Mesenchymal stem cell (in vitro differentiated cells and primary cell): ENCODE measurements at regions not wholly inside any gene's neighbourhood (a gene's known extent, or its start where the extent isn't known, plus 50 kb on each side); places are given as distances from the start of the nearest gene placed in this dataset.

Experiments
- DNase-seq: peaks from one replicate; pipeline ENCODE4 v3.0.0-alpha.2; 2013
- H2AFZ ChIP-seq: one replicate; pipeline ENCODE4 v1.6.1; 2013; ENCODE audit warnings: low read depth, mild to moderate bottlenecking, control low read depth, inconsistent platforms, low read length, moderate library complexity
- H2AK5ac ChIP-seq: 2 replicates; pipeline ENCODE4 v1.6.1; 2013; ENCODE audit warnings: low read length, moderate library complexity, mild to moderate bottlenecking, inconsistent platforms; ENCODE audit not compliant: severe bottlenecking
- H2BK120ac ChIP-seq: one replicate; pipeline ENCODE4 v1.6.1; 2013; ENCODE audit warnings: low read depth, mild to moderate bottlenecking, inconsistent platforms, low read length, moderate library complexity
- H2BK12ac ChIP-seq, 2 experiments: one replicate each; pipeline ENCODE4 v1.6.1; 2013; ENCODE audit warnings: inconsistent platforms in 2 of 2, low read length in 2 of 2, mild to moderate bottlenecking in 2 of 2, moderate library complexity in 2 of 2, control low read depth in 1 of 2
- H2BK15ac ChIP-seq: one replicate; pipeline ENCODE4 v1.6.1; 2013; ENCODE audit warnings: mild to moderate bottlenecking, low read depth, inconsistent platforms; ENCODE audit not compliant: poor library complexity, severe bottlenecking
- H2BK5ac ChIP-seq: 2 replicates; pipeline ENCODE4 v1.6.1; 2013; ENCODE audit warnings: low read depth, mild to moderate bottlenecking, low read length, control low read depth, inconsistent platforms; ENCODE audit not compliant: poor library complexity, severe bottlenecking
- H3K14ac ChIP-seq, 2 experiments: one replicate each; pipeline ENCODE4 v1.6.1; 2013; ENCODE audit warnings: inconsistent platforms in 2 of 2, low read length in 2 of 2, control low read depth in 1 of 2, mild to moderate bottlenecking in 1 of 2, moderate library complexity in 1 of 2
- H3K18ac ChIP-seq, 2 experiments: one replicate each; pipeline ENCODE4 v1.6.1; 2013; ENCODE audit warnings: inconsistent platforms in 2 of 2, low read length in 2 of 2, control low read depth in 1 of 2, low read depth in 1 of 2, mild to moderate bottlenecking in 1 of 2
- H3K23ac ChIP-seq, 2 experiments: one replicate each; pipeline ENCODE4 v1.6.1; 2013; ENCODE audit warnings: inconsistent platforms in 2 of 2, low read length in 2 of 2, mild to moderate bottlenecking in 2 of 2, moderate library complexity in 2 of 2, control low read depth in 1 of 2
- H3K27ac ChIP-seq: 2 replicates; pipeline ENCODE4 v1.5.1; 2013; ENCODE audit warnings: mild to moderate bottlenecking, moderate library complexity, low read length, control low read depth, inconsistent platforms; ENCODE audit not compliant: poor library complexity, severe bottlenecking
- H3K27me3 ChIP-seq, 2 experiments: 2 replicates each; pipeline versions ENCODE4 v1.6.1 to v1.7.0; 2013; ENCODE audit warnings: low read length in 2 of 2, mild to moderate bottlenecking in 2 of 2, moderate library complexity in 2 of 2, control low read depth in 1 of 2, inconsistent platforms in 1 of 2; ENCODE audit not compliant: control insufficient read depth in 1 of 2, insufficient read depth in 1 of 2
- H3K36me3 ChIP-seq, 2 experiments: 2 replicates each; pipeline versions ENCODE4 v1.6.1 to v1.7.0; 2013; ENCODE audit warnings: low read length in 2 of 2, control low read depth in 1 of 2, inconsistent platforms in 1 of 2, low read depth in 1 of 2, mild to moderate bottlenecking in 1 of 2; ENCODE audit not compliant: insufficient read depth in 2 of 2, control insufficient read depth in 1 of 2
- H3K4ac ChIP-seq, 2 experiments: one replicate each; pipeline ENCODE4 v1.6.1; 2013; ENCODE audit warnings: inconsistent platforms in 2 of 2, low read length in 2 of 2, mild to moderate bottlenecking in 2 of 2, moderate library complexity in 2 of 2, control low read depth in 1 of 2, low read depth in 1 of 2
- H3K4me1 ChIP-seq: 2 replicates; pipeline ENCODE4 v1.6.1; 2013; ENCODE audit warnings: low read depth, low read length, control low read depth; ENCODE audit not compliant: control insufficient read depth, insufficient read depth
- H3K4me2 ChIP-seq: 2 replicates; pipeline ENCODE4 v1.6.1; 2013; ENCODE audit warnings: low read length, mild to moderate bottlenecking, inconsistent platforms; ENCODE audit not compliant: poor library complexity, severe bottlenecking
- H3K4me3 ChIP-seq, 2 experiments: 2 replicates each; pipeline versions ENCODE4 v1.5.1 to v1.7.0; 2013; ENCODE audit warnings: low read length in 2 of 2, mild to moderate bottlenecking in 2 of 2, control low read depth in 1 of 2, low read depth in 1 of 2; ENCODE audit not compliant: insufficient read depth in 1 of 2
- H3K79me1 ChIP-seq: replicated peaks from 2 replicates; pipeline ENCODE4 v1.6.1; 2013; ENCODE audit warnings: mild to moderate bottlenecking, control low read depth, low read length, inconsistent platforms; ENCODE audit not compliant: poor library complexity, severe bottlenecking
- H3K9ac ChIP-seq: 2 replicates; pipeline ENCODE4 v1.7.0; 2013; ENCODE audit warnings: mild to moderate bottlenecking, low read length, moderate library complexity
- H3K9me3 ChIP-seq: 2 replicates; pipeline ENCODE4 v1.7.0; 2013; ENCODE audit warnings: mild to moderate bottlenecking, low read length; ENCODE audit not compliant: control insufficient read depth
- H4K8ac ChIP-seq: one replicate; pipeline ENCODE4 v1.6.1; 2013; ENCODE audit warnings: inconsistent platforms, mild to moderate bottlenecking, low read length, moderate library complexity
- H4K91ac ChIP-seq: one replicate; pipeline ENCODE4 v1.6.1; 2013; ENCODE audit warnings: mild to moderate bottlenecking, low read length, inconsistent platforms
- WGBS: methylation state at CpG from one replicate; pipeline ENCODE4 v1.1.7; 2013; ENCODE audit warnings: mixed read lengths; 5-methylcytosine and 5-hydroxymethylcytosine counted together

DNA sequence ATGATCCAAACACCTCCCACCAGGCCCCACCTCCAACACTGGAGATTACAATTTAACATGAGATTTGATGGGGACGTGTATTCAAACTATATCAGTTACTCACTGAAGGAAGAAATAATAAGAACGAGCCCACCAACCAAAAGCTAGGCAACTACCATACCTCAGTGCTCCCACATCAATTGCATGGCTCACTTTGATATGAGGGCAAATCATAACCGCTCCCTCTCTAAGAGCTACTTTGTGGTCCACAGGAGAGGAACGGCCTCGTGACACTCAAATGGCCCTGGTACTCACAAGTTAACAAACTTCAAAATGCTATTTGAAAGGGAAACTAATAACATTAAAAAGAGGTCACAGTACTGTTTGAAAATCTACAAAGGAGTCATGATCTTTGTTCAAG lies 170.7 kb upstream of the SLC7A11 start:
- Histone ChIP-seq H3K4me2 (no peak overlapping the region), H3K27me3 (no peaks in the 10 kb centered on the region), H3K9ac (no peak overlapping the region), H3K23ac (no peak overlapping the region), H2BK5ac (no peak overlapping the region), H3K36me3 (no peaks in the 10 kb centered on the region), H3K4me3 (no peak overlapping the region), H2AFZ (no peak overlapping the region), H2BK120ac (no peak overlapping the region), H2BK15ac (no peak overlapping the region), H2AK5ac (no peak overlapping the region), H3K14ac (no peak overlapping the region), H3K4ac (no peak overlapping the region), H4K91ac (no peak overlapping the region), H3K79me1 (no peaks in the 10 kb centered on the region), H3K9me3 (no peaks in the 10 kb centered on the region), H3K4me1 (no peaks in the 10 kb centered on the region), H3K27ac (no peak overlapping the region), H2BK12ac (no peak overlapping the region), H3K18ac (no peak overlapping the region), H4K8ac (no peak overlapping the region)
- 100% methylated on average over 3 of the region's 5 CpGs for WGBS
- no peak for DNase-seq

DNA sequence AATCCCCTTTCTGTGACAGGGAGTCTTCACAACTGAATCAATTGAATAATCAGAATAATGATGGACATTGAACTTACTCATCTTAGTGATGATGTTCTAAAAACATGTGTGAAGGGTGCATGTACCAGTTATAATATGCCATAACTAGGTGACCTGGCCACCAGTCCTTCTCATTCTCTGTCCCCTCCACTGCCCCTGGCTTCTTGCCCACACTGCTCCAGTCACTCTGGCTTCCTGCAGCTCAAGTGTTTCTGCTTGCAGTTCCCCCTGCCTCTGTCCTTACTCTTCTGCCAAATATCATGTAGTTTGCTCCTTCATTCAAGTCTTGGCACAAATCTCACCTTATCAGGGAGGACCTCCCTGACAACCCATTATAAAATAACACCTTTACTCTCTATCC lies 168.1 kb upstream of the SLC7A11 start:
- Histone ChIP-seq H3K9ac (no peak overlapping the region), H2BK5ac (no peak overlapping the region), H3K79me1 (no peaks in the 10 kb centered on the region), H2BK15ac (no peak overlapping the region), H3K14ac (no peak overlapping the region), H3K4me1 (peaks cover 3% of the 10 kb centered on the region), H2AFZ (no peak overlapping the region), H3K18ac (no peak overlapping the region), H3K4ac (no peak overlapping the region), H3K23ac (no peak overlapping the region), H4K91ac (no peak overlapping the region), H3K27me3 (no peaks in the 10 kb centered on the region), H3K27ac (no peak overlapping the region), H3K36me3 (no peaks in the 10 kb centered on the region), H4K8ac (no peak overlapping the region), H3K4me3 (no peak overlapping the region), H2AK5ac (no peak overlapping the region), H3K4me2 (no peak overlapping the region), H2BK120ac (no peak overlapping the region), H3K9me3 (no peaks in the 10 kb centered on the region), H2BK12ac (no peak overlapping the region)
- no peak for DNase-seq

DNA sequence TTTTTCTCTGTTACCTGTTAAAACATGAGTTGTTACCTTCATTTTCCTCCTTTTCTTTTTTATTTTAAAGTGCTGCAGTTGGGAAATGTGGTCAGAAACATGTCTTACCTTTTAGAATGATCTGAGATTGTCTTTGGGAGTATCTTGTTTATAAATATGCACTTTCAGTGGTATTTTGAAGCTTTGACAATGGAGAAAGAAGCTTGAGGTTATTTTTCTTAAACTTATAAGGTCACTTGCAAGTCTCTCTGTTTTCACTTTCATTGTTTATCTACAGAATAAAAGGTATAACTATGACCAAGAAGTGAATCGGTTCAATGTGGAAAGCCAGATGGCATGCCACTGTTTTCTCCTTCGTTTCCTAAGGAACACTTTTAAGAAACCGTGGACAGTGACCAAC lies 167.5 kb upstream of the SLC7A11 start:
- Histone ChIP-seq H3K27me3 (no peaks in the 10 kb centered on the region), H3K79me1 (no peaks in the 10 kb centered on the region), H3K9ac (no peak overlapping the region), H4K8ac (no peak overlapping the region), H2BK15ac (no peak overlapping the region), H3K4me3 (no peak overlapping the region), H3K27ac (no peak overlapping the region), H2BK12ac (no peak overlapping the region), H3K14ac (no peak overlapping the region), H3K4ac (no peak overlapping the region), H3K4me1 (peaks cover 5% of the 10 kb centered on the region), H3K18ac (no peak overlapping the region), H2AK5ac (no peak overlapping the region), H2BK120ac (no peak overlapping the region), H3K4me2 (no peak overlapping the region), H4K91ac (no peak overlapping the region), H3K23ac (no peak overlapping the region), H2BK5ac (no peak overlapping the region), H3K36me3 (no peaks in the 10 kb centered on the region), H2AFZ (no peak overlapping the region), H3K9me3 (no peaks in the 10 kb centered on the region)
- WGBS, result 96% methylated on average over 3 of the region's 3 CpGs
- no peak for DNase-seq

DNA sequence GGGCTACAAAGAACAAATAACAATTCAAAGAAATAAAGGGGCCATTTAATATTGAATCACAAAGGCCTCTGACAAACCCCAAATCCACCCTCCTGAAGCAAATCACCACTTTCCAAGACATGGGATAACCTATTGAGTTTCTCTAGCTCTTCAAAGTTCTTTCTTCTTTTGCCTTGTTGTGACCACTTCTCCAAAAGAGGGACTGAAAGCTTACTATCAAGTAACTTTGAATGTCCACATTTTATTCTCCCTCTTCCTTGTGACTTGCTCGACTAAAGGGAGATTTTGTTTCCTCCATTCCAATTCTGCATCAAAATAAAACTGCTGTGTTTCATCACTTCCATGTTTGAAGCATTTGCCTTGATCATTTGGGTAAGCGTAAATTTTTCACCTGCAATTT lies 166.6 kb upstream of the SLC7A11 start:
- H2AK5ac ChIP-seq, result no peak overlapping the region
- H3K27ac ChIP-seq, result no peak overlapping the region
- no peaks in the 10 kb centered on the region for H3K36me3 ChIP-seq
- 69% methylated on average over 2 of the region's 2 CpGs for WGBS
- no peak overlapping the region for H3K4me3 ChIP-seq
- H3K14ac ChIP-seq, result no peak overlapping the region
- H3K27me3 ChIP-seq, result no peaks in the 10 kb centered on the region
- H3K23ac ChIP-seq, result no peak overlapping the region
- H3K4ac ChIP-seq, result no peak overlapping the region
- H4K91ac ChIP-seq, result no peak overlapping the region
- H3K9ac ChIP-seq, result no peak overlapping the region
- no peak overlapping the region for H2BK5ac ChIP-seq
- H2AFZ ChIP-seq, result no peak overlapping the region
- no peak overlapping the region for H2BK120ac ChIP-seq
- H2BK15ac ChIP-seq, result no peak overlapping the region
- no peaks in the 10 kb centered on the region for H3K79me1 ChIP-seq
- DNase-seq, result no peak
- H3K4me1 ChIP-seq, result peaks cover 5% of the 10 kb centered on the region
- no peak overlapping the region for H3K4me2 ChIP-seq
- H4K8ac ChIP-seq, result no peak overlapping the region
- no peak overlapping the region for H2BK12ac ChIP-seq
- no peak overlapping the region for H3K18ac ChIP-seq
- H3K9me3 ChIP-seq, result no peaks in the 10 kb centered on the region
